ENCODE measurements at regions not wholly inside any gene's neighbourhood (a gene's known extent, or its start where the extent isn't known, plus 50 kb on each side); places are given as distances from the start of the nearest gene placed in this dataset.

DNA sequence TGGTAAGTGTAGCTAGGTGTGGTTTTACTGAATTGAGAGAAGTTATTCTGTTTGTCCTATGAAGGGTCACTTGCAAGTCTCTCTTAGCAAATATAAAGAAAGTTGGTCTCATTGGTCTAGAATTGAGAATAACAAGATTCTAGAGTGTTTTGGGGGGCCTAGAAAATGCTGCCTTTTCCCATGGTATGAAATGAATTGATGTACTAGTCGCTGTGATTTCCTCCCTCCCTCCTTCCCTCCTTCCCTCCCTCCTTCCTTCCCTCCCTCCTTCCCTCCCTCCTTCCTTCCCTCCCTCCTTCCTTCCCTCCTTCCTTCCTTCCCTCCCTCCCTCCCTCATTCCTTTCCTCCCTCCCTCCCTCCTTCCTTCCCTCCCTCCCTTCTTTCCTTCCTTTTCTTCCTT, 166.7 kb upstream of the RGS6 start:
- TF ChIP-seq, protein P1, sequence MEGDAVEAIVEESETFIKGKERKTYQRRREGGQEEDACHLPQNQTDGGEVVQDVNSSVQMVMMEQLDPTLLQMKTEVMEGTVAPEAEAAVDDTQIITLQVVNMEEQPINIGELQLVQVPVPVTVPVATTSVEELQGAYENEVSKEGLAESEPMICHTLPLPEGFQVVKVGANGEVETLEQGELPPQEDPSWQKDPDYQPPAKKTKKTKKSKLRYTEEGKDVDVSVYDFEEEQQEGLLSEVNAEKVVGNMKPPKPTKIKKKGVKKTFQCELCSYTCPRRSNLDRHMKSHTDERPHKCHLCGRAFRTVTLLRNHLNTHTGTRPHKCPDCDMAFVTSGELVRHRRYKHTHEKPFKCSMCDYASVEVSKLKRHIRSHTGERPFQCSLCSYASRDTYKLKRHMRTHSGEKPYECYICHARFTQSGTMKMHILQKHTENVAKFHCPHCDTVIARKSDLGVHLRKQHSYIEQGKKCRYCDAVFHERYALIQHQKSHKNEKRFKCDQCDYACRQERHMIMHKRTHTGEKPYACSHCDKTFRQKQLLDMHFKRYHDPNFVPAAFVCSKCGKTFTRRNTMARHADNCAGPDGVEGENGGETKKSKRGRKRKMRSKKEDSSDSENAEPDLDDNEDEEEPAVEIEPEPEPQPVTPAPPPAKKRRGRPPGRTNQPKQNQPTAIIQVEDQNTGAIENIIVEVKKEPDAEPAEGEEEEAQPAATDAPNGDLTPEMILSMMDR (IDR thresholded peaks at IDR 0.05) = no peak
- no peak for TF ChIP-seq POLR2A (IDR thresholded peaks at IDR 0.05)

All from lower leg skin (tissue), 3 donors.